ENCODE measurements at regions not wholly inside any gene's neighbourhood (a gene's known extent, or its start where the extent isn't known, plus 50 kb on each side); places are given as distances from the start of the nearest gene placed in this dataset.

GRCh38 chr10:91103384-91104192 is 116.9 kb upstream of the PCGF5 start:
- TF ChIP-seq CTCF (conservative IDR thresholded peaks at IDR 0.05; ENCODE audit: low read length) (no peak), EZH2phosphoT487 (IDR thresholded peaks at IDR 0.05; ENCODE audit: borderline replicate concordance) (no peak)

All from Loucy (cell line).